HFFc6 (cell line): ENCODE measurements at regions not wholly inside any gene's neighbourhood (a gene's known extent, or its start where the extent isn't known, plus 50 kb on each side); places are given as distances from the start of the nearest gene placed in this dataset.

Source experiments
- DNase-seq: peaks from one replicate; pipeline ENCODE4 v3.0.0-alpha.2; 2018
- H3K27ac Mint-ChIP-seq: 2 replicates; pipeline ENCODE4 v1.8.0; 2020; ENCODE audit warnings: mild to moderate bottlenecking, mixed read lengths
- H3K27me3 Mint-ChIP-seq: 2 replicates; pipeline ENCODE4 v1.8.0; 2021; ENCODE audit warnings: mild to moderate bottlenecking, moderate library complexity, mixed read lengths; ENCODE audit not compliant: insufficient read depth
- H3K36me3 Mint-ChIP-seq: 2 replicates; pipeline ENCODE4 v1.8.0; 2021; ENCODE audit warnings: low read depth, mixed read lengths
- H3K4me1 Mint-ChIP-seq: 2 replicates; pipeline ENCODE4 v1.8.0; 2020; ENCODE audit warnings: low read depth, mixed read lengths
- H3K4me3 Mint-ChIP-seq: 2 replicates; pipeline ENCODE4 v1.8.0; 2020; ENCODE audit warnings: mild to moderate bottlenecking, moderate library complexity, mixed read lengths
- H3K9me3 Mint-ChIP-seq: 2 replicates; pipeline ENCODE4 v1.8.0; 2020; ENCODE audit warnings: mild to moderate bottlenecking, mixed read lengths
- TF ChIP-seq, protein P1 (sequence below): fragments of 200-600 bp; sonication (generic); IDR thresholded peaks from 2 replicates; pipeline ENCODE4 v1.5.0; 2021; ENCODE audit warnings: antibody characterized with exemption, mild to moderate bottlenecking

DNA sequence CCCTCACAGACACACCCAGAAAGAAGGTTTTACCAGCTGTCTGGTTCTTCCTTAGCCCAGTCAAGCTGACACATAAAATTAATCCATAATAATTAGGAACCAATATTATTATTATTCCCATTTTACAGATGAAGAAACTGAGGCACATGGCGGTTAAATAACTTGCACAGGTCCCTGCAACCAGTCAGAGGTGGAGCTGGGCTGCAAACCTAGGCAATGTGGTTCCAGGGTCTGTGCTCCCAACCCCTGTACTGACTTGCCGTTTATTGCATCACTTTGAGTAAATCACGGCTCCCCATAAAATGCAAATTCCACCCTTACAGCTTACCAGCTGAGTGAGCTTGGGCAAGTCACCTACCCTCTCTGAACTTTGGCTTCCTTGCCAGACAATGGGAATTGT lies 179.2 kb upstream of the POU3F1 start:
- TF ChIP-seq, protein P1, sequence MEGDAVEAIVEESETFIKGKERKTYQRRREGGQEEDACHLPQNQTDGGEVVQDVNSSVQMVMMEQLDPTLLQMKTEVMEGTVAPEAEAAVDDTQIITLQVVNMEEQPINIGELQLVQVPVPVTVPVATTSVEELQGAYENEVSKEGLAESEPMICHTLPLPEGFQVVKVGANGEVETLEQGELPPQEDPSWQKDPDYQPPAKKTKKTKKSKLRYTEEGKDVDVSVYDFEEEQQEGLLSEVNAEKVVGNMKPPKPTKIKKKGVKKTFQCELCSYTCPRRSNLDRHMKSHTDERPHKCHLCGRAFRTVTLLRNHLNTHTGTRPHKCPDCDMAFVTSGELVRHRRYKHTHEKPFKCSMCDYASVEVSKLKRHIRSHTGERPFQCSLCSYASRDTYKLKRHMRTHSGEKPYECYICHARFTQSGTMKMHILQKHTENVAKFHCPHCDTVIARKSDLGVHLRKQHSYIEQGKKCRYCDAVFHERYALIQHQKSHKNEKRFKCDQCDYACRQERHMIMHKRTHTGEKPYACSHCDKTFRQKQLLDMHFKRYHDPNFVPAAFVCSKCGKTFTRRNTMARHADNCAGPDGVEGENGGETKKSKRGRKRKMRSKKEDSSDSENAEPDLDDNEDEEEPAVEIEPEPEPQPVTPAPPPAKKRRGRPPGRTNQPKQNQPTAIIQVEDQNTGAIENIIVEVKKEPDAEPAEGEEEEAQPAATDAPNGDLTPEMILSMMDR = no peak
- Mint-ChIP-seq H3K4me1 (peaks cover 32% of the 10 kb centered on the region), H3K9me3 (no peaks in the 10 kb centered on the region), H3K27ac (no peak overlapping the region), H3K4me3 (no peak overlapping the region), H3K36me3 (no peaks in the 10 kb centered on the region; the same call in 1 of the 2 replicates), H3K27me3 (peaks cover 16% of the 10 kb centered on the region)
- no peak for DNase-seq

DNA sequence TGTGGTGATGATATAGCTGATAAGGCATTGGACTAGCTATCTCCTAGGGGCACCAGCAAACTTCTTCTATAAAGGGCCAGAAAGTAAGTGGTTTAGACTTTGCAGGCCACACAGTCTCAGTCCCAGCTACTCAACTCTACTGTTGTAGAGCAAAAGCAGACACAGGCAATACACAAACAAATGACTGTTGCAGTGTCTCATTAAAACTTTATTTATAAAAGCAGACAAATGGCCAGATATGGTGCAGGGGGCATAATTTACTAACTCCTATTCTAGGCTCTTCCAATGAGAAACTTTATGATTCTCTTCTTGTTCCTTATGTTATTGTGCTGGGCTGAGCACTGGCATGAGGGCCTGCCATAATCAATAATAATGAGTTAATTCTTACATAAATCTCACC lies 176.8 kb upstream of the POU3F1 start:
- TF ChIP-seq, protein P1 = no peak
- Mint-ChIP-seq H3K27me3 (peaks cover 12% of the 10 kb centered on the region), H3K9me3 (no peaks in the 10 kb centered on the region), H3K4me3 (no peak overlapping the region), H3K36me3 (no peaks in the 10 kb centered on the region; the same call in 1 of the 2 replicates), H3K27ac (no peak overlapping the region), H3K4me1 (peaks cover 41% of the 10 kb centered on the region)
- DNase-seq = no peak

DNA sequence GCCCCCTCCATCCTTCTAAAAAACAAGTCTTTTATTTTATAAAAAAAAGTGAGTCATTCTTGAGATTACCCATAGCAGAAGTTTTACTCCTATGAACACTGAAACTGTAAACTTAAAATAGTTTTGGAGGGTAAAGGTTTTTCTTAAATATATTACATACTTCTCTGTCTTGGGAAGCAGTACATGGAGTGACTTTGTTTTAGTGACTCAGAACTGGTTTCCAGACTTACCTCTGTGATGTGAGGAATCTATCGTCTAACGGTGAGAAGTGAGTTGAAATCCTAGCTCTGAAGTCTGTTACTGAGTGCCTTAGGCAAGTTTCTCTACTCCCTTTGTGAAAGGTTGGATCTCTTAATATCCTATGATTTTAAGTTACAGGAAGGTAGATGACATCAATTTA lies 176.3 kb upstream of the POU3F1 start:
- H3K4me3 Mint-ChIP-seq = no peak overlapping the region
- no peak for DNase-seq
- no peaks in the 10 kb centered on the region for H3K36me3 Mint-ChIP-seq
- no peaks in the 10 kb centered on the region for H3K9me3 Mint-ChIP-seq
- TF ChIP-seq, protein P1 = no peak
- H3K27me3 Mint-ChIP-seq = peaks cover 13% of the 10 kb centered on the region
- peaks cover 43% of the 10 kb centered on the region for H3K4me1 Mint-ChIP-seq
- H3K27ac Mint-ChIP-seq = no peak overlapping the region

DNA sequence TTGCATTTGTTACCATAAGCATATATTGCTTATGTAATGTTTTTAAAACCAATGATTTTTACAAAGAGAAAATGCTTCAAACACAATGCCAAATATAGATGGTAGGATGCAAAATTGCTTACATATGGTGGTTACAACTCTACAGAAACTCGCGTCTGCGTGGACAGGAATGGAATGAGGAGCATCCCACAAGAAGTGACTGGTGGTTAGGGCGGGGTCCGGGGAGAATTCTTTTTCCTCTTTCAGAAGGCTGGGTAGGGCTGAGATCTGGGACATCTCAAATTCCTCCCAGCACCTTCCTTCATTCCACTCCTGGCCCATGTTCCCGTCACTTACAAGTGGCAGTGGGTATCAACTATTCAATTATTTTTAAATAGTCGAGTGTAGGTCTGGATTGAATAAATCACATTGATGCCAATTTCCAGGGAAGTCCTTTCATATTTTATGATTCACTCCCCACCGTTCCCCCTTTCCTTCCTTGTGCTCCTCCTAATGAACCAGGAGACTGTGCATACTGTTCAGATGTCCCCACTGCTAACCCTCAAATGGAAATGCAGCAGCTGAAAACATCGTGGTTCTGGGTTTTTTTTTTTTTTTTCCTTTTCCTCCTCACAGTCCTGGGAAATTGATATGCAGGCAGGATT lies 174.5 kb upstream of the POU3F1 start:
- Mint-ChIP-seq H3K27ac (peak overlapping the region; percentile 64), H3K4me1 (peaks cover 46% of the 10 kb centered on the region), H3K4me3 (peak overlapping the region; percentile 45), H3K27me3 (peaks cover 21% of the 10 kb centered on the region), H3K36me3 (no peaks in the 10 kb centered on the region), H3K9me3 (no peaks in the 10 kb centered on the region)
- DNase-seq = peak; percentile 85
- TF ChIP-seq, protein P1 = no peak

DNA sequence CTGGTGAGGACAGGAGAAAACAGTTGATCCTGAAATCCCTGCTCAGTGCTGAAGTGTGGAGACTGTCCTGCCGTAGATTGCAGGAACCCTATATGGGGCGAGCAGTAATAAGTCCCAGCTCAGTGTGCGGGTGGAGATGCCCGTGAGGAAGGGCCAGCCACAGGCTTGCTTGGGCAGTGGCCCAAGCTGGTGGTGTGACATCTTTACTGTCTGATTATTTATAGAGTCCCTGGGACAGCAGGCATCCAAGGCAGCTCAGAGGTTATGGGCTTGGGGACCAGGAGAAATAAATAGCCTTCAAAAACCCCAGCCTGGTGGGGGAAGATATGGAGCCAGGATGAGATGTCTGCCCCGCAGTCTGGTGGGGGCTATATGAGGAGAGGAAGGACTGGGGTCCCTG lies 170.7 kb upstream of the POU3F1 start:
- no peak overlapping the region for H3K4me3 Mint-ChIP-seq
- TF ChIP-seq, protein P1 = no peak

More for the DNA sequence above, 170.7 kb upstream of the POU3F1 start:
- H3K27ac Mint-ChIP-seq = no peak overlapping the region
- peaks cover 48% of the 10 kb centered on the region for H3K27me3 Mint-ChIP-seq
- H3K4me1 Mint-ChIP-seq = peaks cover 30% of the 10 kb centered on the region
- DNase-seq = no peak
- H3K36me3 Mint-ChIP-seq = no peaks in the 10 kb centered on the region
- no peaks in the 10 kb centered on the region for H3K9me3 Mint-ChIP-seq
